Neural crest cell (in vitro differentiated cells): ENCODE measurements at regions not wholly inside any gene's neighbourhood (a gene's known extent, or its start where the extent isn't known, plus 50 kb on each side); places are given as distances from the start of the nearest gene placed in this dataset.

Experiments used
- DNase-seq: peaks from one replicate; pipeline ENCODE4 v3.0.0; 2021; ENCODE audit warnings: low read depth, mixed read lengths, low spot score
- H3K27ac Mint-ChIP-seq: one replicate; pipeline ENCODE4 v1.8.0; 2021; ENCODE audit warnings: mild to moderate bottlenecking, mixed read lengths; ENCODE audit not compliant: unreplicated experiment
- H3K27me3 Mint-ChIP-seq: 2 replicates; pipeline ENCODE4 v1.8.0; 2021; ENCODE audit warnings: low read depth, mild to moderate bottlenecking, mixed read lengths
- H3K36me3 Mint-ChIP-seq: 2 replicates; pipeline ENCODE4 v1.8.0; 2021; ENCODE audit warnings: low read depth, mild to moderate bottlenecking, mixed read lengths
- H3K4me1 Mint-ChIP-seq: 2 replicates; pipeline ENCODE4 v1.8.0; 2021; ENCODE audit warnings: mixed read lengths
- H3K4me3 Mint-ChIP-seq: one replicate; pipeline ENCODE4 v1.8.0; 2021; ENCODE audit warnings: mild to moderate bottlenecking, mixed read lengths
- H3K9me3 Mint-ChIP-seq: 2 replicates; pipeline ENCODE4 v1.8.0; 2021; ENCODE audit warnings: mixed read lengths
- CTCF ChIP-seq: fragments of 200-600 bp; sonication (generic); conservative IDR thresholded peaks from 2 replicates; pipeline ENCODE4 v1.5.0; 2021; ENCODE audit warnings: antibody characterized with exemption, mild to moderate bottlenecking

- H3K27me3 Mint-ChIP-seq = peaks cover 4% of the 10 kb centered on the region
- peaks cover 13% of the 10 kb centered on the region for H3K4me1 Mint-ChIP-seq
- H3K4me3 Mint-ChIP-seq = no peak overlapping the region
- DNase-seq = no peak
- no peak overlapping the region for H3K27ac Mint-ChIP-seq
- H3K36me3 Mint-ChIP-seq = no peaks in the 10 kb centered on the region
- H3K9me3 Mint-ChIP-seq = no peaks in the 10 kb centered on the region
- TF ChIP-seq CTCF = no peak
Observed at GRCh38 chr9:38278457-38278856, 114.0 kb upstream of the ALDH1B1 start.

- Mint-ChIP-seq H3K27me3 (peaks cover 6% of the 10 kb centered on the region), H3K27ac (no peak overlapping the region), H3K9me3 (no peaks in the 10 kb centered on the region), H3K36me3 (no peaks in the 10 kb centered on the region), H3K4me3 (no peak overlapping the region), H3K4me1 (peaks cover 12% of the 10 kb centered on the region)
- TF ChIP-seq CTCF = no peak
- no peak for DNase-seq
Observed at GRCh38 chr9:38277601-38278200, 114.8 kb upstream of the ALDH1B1 start.

- no peak for TF ChIP-seq CTCF
- Mint-ChIP-seq H3K36me3 (no peaks in the 10 kb centered on the region), H3K4me3 (no peak overlapping the region), H3K27ac (no peak overlapping the region), H3K9me3 (no peaks in the 10 kb centered on the region), H3K27me3 (peaks cover 6% of the 10 kb centered on the region), H3K4me1 (peaks cover 4% of the 10 kb centered on the region)
- no peak for DNase-seq
Observed at GRCh38 chr9:38276771-38277439, 115.6 kb upstream of the ALDH1B1 start.

- H3K4me1 Mint-ChIP-seq = no peaks in the 10 kb centered on the region
- no peaks in the 10 kb centered on the region for H3K36me3 Mint-ChIP-seq
- no peak for TF ChIP-seq CTCF
- H3K27ac Mint-ChIP-seq = no peak overlapping the region
- no peak overlapping the region for H3K4me3 Mint-ChIP-seq
- H3K27me3 Mint-ChIP-seq = peaks cover 12% of the 10 kb centered on the region
- no peaks in the 10 kb centered on the region for H3K9me3 Mint-ChIP-seq
- DNase-seq = no peak
Observed at GRCh38 chr9:38274800-38275199, 117.7 kb upstream of the ALDH1B1 start.

- no peak for DNase-seq
- no peaks in the 10 kb centered on the region for H3K4me1 Mint-ChIP-seq
- TF ChIP-seq CTCF = no peak
- H3K9me3 Mint-ChIP-seq = no peaks in the 10 kb centered on the region
- peaks cover 24% of the 10 kb centered on the region for H3K27me3 Mint-ChIP-seq
- H3K27ac Mint-ChIP-seq = no peak overlapping the region
- H3K36me3 Mint-ChIP-seq = no peaks in the 10 kb centered on the region
- H3K4me3 Mint-ChIP-seq = no peak overlapping the region
Observed at GRCh38 chr9:38272710-38273109, 119.8 kb upstream of the ALDH1B1 start.
